Calu3 (cell line): ENCODE measurements at regions not wholly inside any gene's neighbourhood (a gene's known extent, or its start where the extent isn't known, plus 50 kb on each side); places are given as distances from the start of the nearest gene placed in this dataset.

Experiments
- BruUV-seq: library from RNA; stranded (reverse); fragments of 400-500 nt; replicated peaks from 2 replicates; lab custom pipeline; 2021; lab: Mats Ljungman, UMichigan
- CTCF ChIA-PET: fragments of 300-600 bp; sonication (Branson Sonifier 250); formaldehyde crosslinking; loops from one replicate; lab custom pipeline; 2022; ENCODE audit warnings: antibody characterized with exemption; lab: Charles Lee
- DNase-seq: peaks from one replicate; pipeline ENCODE4 v3.0.0; 2022
- H3K27ac Mint-ChIP-seq: one replicate; pipeline ENCODE4 v1.8.0; 2022; ENCODE audit warnings: mixed read lengths; ENCODE audit not compliant: unreplicated experiment
- H3K27me3 Mint-ChIP-seq: one replicate; pipeline ENCODE4 v1.8.0; 2022; ENCODE audit warnings: mixed read lengths; ENCODE audit not compliant: unreplicated experiment
- H3K36me3 Mint-ChIP-seq: one replicate; pipeline ENCODE4 v1.8.0; 2022; ENCODE audit warnings: mild to moderate bottlenecking, moderate library complexity, mixed read lengths; ENCODE audit not compliant: insufficient read depth, unreplicated experiment
- H3K4me1 Mint-ChIP-seq: one replicate; pipeline ENCODE4 v1.8.0; 2022; ENCODE audit warnings: mild to moderate bottlenecking, low read depth, mixed read lengths; ENCODE audit not compliant: unreplicated experiment
- H3K4me3 Mint-ChIP-seq: one replicate; pipeline ENCODE4 v1.8.0; 2022; ENCODE audit warnings: mild to moderate bottlenecking, low read depth, moderate library complexity, mixed read lengths; ENCODE audit not compliant: unreplicated experiment
- H3K9me3 Mint-ChIP-seq: one replicate; pipeline ENCODE4 v1.8.0; 2022; ENCODE audit warnings: low read depth, mixed read lengths; ENCODE audit not compliant: unreplicated experiment
- intact Hi-C: fragments of 100-400 bp; cut with micrococcal nuclease; formaldehyde crosslinking; loops from one replicate; pipeline ENCODE4 v1.10.0; 2022; ENCODE audit not compliant: unreplicated experiment
- TF ChIP-seq, protein P1 (sequence below): fragments of 200-600 bp; IDR thresholded peaks from one replicate; pipeline ENCODE4 v1.8.0; 2022; ENCODE audit warnings: antibody characterized with exemption; ENCODE audit not compliant: unreplicated experiment

- H3K27ac Mint-ChIP-seq: no peak overlapping the region
- peaks cover 32% of the 10 kb centered on the region for H3K27me3 Mint-ChIP-seq
- intact Hi-C loops: no loop called here
- H3K36me3 Mint-ChIP-seq: no peaks in the 10 kb centered on the region
- peaks cover 4% of the 10 kb centered on the region for H3K9me3 Mint-ChIP-seq
- H3K4me1 Mint-ChIP-seq: no peaks in the 10 kb centered on the region
- CTCF ChIA-PET: no interaction called here
- BruUV-seq: no TSS peak
- no peak overlapping the region for H3K4me3 Mint-ChIP-seq
- TF ChIP-seq, protein P1, sequence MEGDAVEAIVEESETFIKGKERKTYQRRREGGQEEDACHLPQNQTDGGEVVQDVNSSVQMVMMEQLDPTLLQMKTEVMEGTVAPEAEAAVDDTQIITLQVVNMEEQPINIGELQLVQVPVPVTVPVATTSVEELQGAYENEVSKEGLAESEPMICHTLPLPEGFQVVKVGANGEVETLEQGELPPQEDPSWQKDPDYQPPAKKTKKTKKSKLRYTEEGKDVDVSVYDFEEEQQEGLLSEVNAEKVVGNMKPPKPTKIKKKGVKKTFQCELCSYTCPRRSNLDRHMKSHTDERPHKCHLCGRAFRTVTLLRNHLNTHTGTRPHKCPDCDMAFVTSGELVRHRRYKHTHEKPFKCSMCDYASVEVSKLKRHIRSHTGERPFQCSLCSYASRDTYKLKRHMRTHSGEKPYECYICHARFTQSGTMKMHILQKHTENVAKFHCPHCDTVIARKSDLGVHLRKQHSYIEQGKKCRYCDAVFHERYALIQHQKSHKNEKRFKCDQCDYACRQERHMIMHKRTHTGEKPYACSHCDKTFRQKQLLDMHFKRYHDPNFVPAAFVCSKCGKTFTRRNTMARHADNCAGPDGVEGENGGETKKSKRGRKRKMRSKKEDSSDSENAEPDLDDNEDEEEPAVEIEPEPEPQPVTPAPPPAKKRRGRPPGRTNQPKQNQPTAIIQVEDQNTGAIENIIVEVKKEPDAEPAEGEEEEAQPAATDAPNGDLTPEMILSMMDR: no peak
- no peak for DNase-seq
Measured at GRCh38 chr3:111415018-111415417, 127.0 kb upstream of the CD96 start.

GRCh38 chr3:111418391-111418790, 123.6 kb upstream of the CD96 start:
- Mint-ChIP-seq H3K4me3 (no peak overlapping the region), H3K27me3 (peaks cover 41% of the 10 kb centered on the region), H3K4me1 (no peaks in the 10 kb centered on the region), H3K27ac (no peak overlapping the region), H3K9me3 (no peaks in the 10 kb centered on the region), H3K36me3 (no peaks in the 10 kb centered on the region)
- DNase-seq: no peak
- TF ChIP-seq, protein P1: no peak
- no TSS peak for BruUV-seq
- intact Hi-C loops: no loop called here
- CTCF ChIA-PET: no interaction called here

DNA sequence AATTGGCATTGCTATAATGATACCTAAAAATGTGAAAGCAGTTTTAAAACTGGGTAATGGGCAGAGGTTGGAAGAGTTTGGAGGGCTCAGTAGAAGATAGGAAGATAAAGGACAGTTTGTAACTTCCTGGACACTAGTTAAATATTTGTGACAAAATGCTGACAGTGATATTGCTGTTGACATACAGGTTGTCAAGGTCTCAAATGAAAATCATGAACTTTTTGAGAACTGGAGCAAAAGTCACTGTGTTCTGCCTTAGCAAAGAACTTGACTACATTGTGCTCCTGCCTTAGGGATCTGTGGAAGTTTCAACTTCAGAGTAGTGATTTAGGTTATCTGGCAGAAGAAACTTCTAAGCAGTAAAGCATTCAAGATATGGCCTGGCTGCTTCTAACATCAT, 113.7 kb upstream of the CD96 start:
- intact Hi-C loops: no loop called here
- CTCF ChIA-PET: no interaction called here
- TF ChIP-seq, protein P1: no peak
- Mint-ChIP-seq H3K27me3 (peaks cover 11% of the 10 kb centered on the region), H3K4me3 (no peak overlapping the region), H3K4me1 (no peaks in the 10 kb centered on the region), H3K36me3 (no peaks in the 10 kb centered on the region), H3K27ac (no peak overlapping the region), H3K9me3 (peaks cover 4% of the 10 kb centered on the region)
- BruUV-seq: no TSS peak
- DNase-seq: no peak

DNA sequence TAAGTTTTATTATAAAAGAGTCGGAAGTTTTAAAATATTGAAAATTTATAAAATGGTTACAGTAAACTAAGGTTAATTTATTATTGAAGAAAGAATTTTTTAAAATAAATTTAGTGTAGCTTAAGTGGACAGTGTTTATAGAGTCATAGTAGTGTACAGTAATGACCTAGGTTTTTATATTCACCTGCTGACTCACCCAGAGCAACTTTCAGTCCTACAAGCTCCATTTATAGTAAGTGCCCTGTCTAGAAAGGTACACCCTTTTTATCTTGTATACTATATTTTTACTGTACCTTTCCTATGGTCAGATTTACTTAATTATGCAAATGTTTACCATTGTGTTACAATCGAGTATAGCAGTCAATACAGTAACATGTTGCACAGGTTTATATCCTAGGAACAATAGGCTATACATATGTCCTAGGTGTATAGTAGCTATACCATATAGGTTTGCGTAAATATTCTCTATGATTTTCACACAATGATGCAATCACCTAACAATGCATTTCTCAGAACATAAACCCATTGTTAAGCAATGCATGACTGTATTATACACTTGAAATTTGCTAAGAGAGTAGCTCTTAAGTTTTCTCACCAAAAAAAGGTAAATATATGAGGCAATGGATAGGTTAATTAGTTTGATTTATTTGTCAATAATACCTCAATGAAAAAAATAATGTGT, 106.9 kb upstream of the CD96 start:
- Mint-ChIP-seq H3K27ac (no peak overlapping the region), H3K4me3 (no peak overlapping the region), H3K4me1 (no peaks in the 10 kb centered on the region), H3K9me3 (no peaks in the 10 kb centered on the region), H3K27me3 (no peaks in the 10 kb centered on the region), H3K36me3 (no peaks in the 10 kb centered on the region)
- intact Hi-C loops: no loop called here
- TF ChIP-seq, protein P1: no peak
- no TSS peak for BruUV-seq
- CTCF ChIA-PET: no interaction called here
- no peak for DNase-seq
